ENCODE measurements at regions not wholly inside any gene's neighbourhood (a gene's known extent, or its start where the extent isn't known, plus 50 kb on each side); places are given as distances from the start of the nearest gene placed in this dataset.

- intact Hi-C loops (cut with micrococcal nuclease) = no loop called here
- Mint-ChIP-seq H3K4me1 (peaks cover 6% of the 10 kb centered on the region), H3K9me3 (no peaks in the 10 kb centered on the region), H3K27me3 (no peaks in the 10 kb centered on the region), H3K27ac (no peak overlapping the region), H3K4me3 (no peak overlapping the region), H3K36me3 (ENCODE audit: low read depth) (no peaks in the 10 kb centered on the region)
- DNase-seq = no peak
Observed at GRCh38 chr4:35966566-35966965, 277.7 kb downstream of the ARAP2 start.

- H3K36me3 Mint-ChIP-seq (ENCODE audit: low read depth) = no peaks in the 10 kb centered on the region
- no peaks in the 10 kb centered on the region for H3K27me3 Mint-ChIP-seq
- H3K4me3 Mint-ChIP-seq = no peak overlapping the region
- peaks cover 10% of the 10 kb centered on the region for H3K4me1 Mint-ChIP-seq
- H3K9me3 Mint-ChIP-seq = no peaks in the 10 kb centered on the region
- DNase-seq = no peak
- intact Hi-C loops (cut with micrococcal nuclease) = loop anchor here (10.0 kb wide), 2 partner anchors 234 to 314 kb away; partner anchors contain the start of gene DTHD1
- no peak overlapping the region for H3K27ac Mint-ChIP-seq
Observed at GRCh38 chr4:35970366-35970960, 273.9 kb downstream of the ARAP2 start.

GRCh38 chr4:35972814-35973213 is 271.5 kb downstream of the ARAP2 start:
- Mint-ChIP-seq H3K36me3 (ENCODE audit: low read depth) (no peaks in the 10 kb centered on the region), H3K9me3 (no peaks in the 10 kb centered on the region), H3K4me3 (no peak overlapping the region), H3K27ac (no peak overlapping the region), H3K4me1 (peaks cover 15% of the 10 kb centered on the region), H3K27me3 (no peaks in the 10 kb centered on the region)
- intact Hi-C loops (cut with micrococcal nuclease) = loop anchor here (10.0 kb wide), 2 partner anchors 232 to 312 kb away; partner anchors contain the start of gene DTHD1
- no peak for DNase-seq

- no peak for DNase-seq
- H3K36me3 Mint-ChIP-seq (ENCODE audit: low read depth) = no peaks in the 10 kb centered on the region
- H3K9me3 Mint-ChIP-seq = no peaks in the 10 kb centered on the region
- intact Hi-C loops (cut with micrococcal nuclease) = loop anchor here (1.0 to 10.0 kb wide), 4 partner anchors 106 to 417 kb away; partner anchors contain the start of gene DTHD1
- no peak overlapping the region for H3K4me3 Mint-ChIP-seq
- no peaks in the 10 kb centered on the region for H3K27me3 Mint-ChIP-seq
- H3K27ac Mint-ChIP-seq = no peak overlapping the region
- peaks cover 12% of the 10 kb centered on the region for H3K4me1 Mint-ChIP-seq
Observed at GRCh38 chr4:35975617-35976355, 268.5 kb downstream of the ARAP2 start.

GRCh38 chr4:35978551-35978950 is 265.8 kb downstream of the ARAP2 start:
- no peak for DNase-seq
- H3K36me3 Mint-ChIP-seq (ENCODE audit: low read depth) = no peaks in the 10 kb centered on the region
- peaks cover 2% of the 10 kb centered on the region for H3K27me3 Mint-ChIP-seq
- no peaks in the 10 kb centered on the region for H3K9me3 Mint-ChIP-seq
- no peak overlapping the region for H3K4me3 Mint-ChIP-seq
- H3K4me1 Mint-ChIP-seq = peaks cover 18% of the 10 kb centered on the region
- H3K27ac Mint-ChIP-seq = no peak overlapping the region
- intact Hi-C loops (cut with micrococcal nuclease) = loop anchor here (5.0 to 10.0 kb wide), 3 partner anchors 226 to 414 kb away; partner anchors contain the start of gene DTHD1

- H3K27me3 Mint-ChIP-seq = peaks cover 2% of the 10 kb centered on the region
- H3K9me3 Mint-ChIP-seq = peaks cover 3% of the 10 kb centered on the region
- H3K4me3 Mint-ChIP-seq = no peak overlapping the region
- DNase-seq = no peak
- no peak overlapping the region for H3K27ac Mint-ChIP-seq
- H3K4me1 Mint-ChIP-seq = peaks cover 6% of the 10 kb centered on the region
- H3K36me3 Mint-ChIP-seq (ENCODE audit: low read depth) = no peaks in the 10 kb centered on the region
- intact Hi-C loops (cut with micrococcal nuclease) = no loop called here
Observed at GRCh38 chr4:35982318-35982717, 262.0 kb downstream of the ARAP2 start.

GRCh38 chr4:35986537-35986936 is 257.8 kb downstream of the ARAP2 start:
- Mint-ChIP-seq H3K27me3 (peaks cover 13% of the 10 kb centered on the region), H3K4me3 (no peak overlapping the region), H3K9me3 (peaks cover 3% of the 10 kb centered on the region), H3K4me1 (peaks cover 5% of the 10 kb centered on the region), H3K36me3 (ENCODE audit: low read depth) (no peaks in the 10 kb centered on the region), H3K27ac (no peak overlapping the region)
- intact Hi-C loops (cut with micrococcal nuclease) = no loop called here
- DNase-seq = no peak

- no peaks in the 10 kb centered on the region for H3K4me1 Mint-ChIP-seq
- DNase-seq = no peak
- no peaks in the 10 kb centered on the region for H3K9me3 Mint-ChIP-seq
- intact Hi-C loops (cut with micrococcal nuclease) = no loop called here
- H3K4me3 Mint-ChIP-seq = no peak overlapping the region
- peaks cover 5% of the 10 kb centered on the region for H3K27me3 Mint-ChIP-seq
- H3K36me3 Mint-ChIP-seq (ENCODE audit: low read depth) = no peaks in the 10 kb centered on the region
- no peak overlapping the region for H3K27ac Mint-ChIP-seq
Observed at GRCh38 chr4:35993606-35994005, 250.7 kb downstream of the ARAP2 start.

- no peak overlapping the region for H3K4me3 Mint-ChIP-seq
- H3K27ac Mint-ChIP-seq = no peak overlapping the region
- no peaks in the 10 kb centered on the region for H3K9me3 Mint-ChIP-seq
- no peaks in the 10 kb centered on the region for H3K27me3 Mint-ChIP-seq
- intact Hi-C loops (cut with micrococcal nuclease) = no loop called here
- DNase-seq = no peak
- no peaks in the 10 kb centered on the region for H3K4me1 Mint-ChIP-seq
- no peaks in the 10 kb centered on the region for H3K36me3 Mint-ChIP-seq (ENCODE audit: low read depth)
Observed at GRCh38 chr4:36000941-36001557, 243.3 kb downstream of the ARAP2 start.

GRCh38 chr4:36003051-36003450 is 241.3 kb downstream of the ARAP2 start:
- intact Hi-C loops (cut with micrococcal nuclease) = no loop called here
- no peaks in the 10 kb centered on the region for H3K4me1 Mint-ChIP-seq
- H3K27me3 Mint-ChIP-seq = no peaks in the 10 kb centered on the region

GRCh38 chr4:36004204-36004851 is 240.0 kb downstream of the ARAP2 start:
- H3K9me3 Mint-ChIP-seq = peaks cover 3% of the 10 kb centered on the region
- no peaks in the 10 kb centered on the region for H3K36me3 Mint-ChIP-seq (ENCODE audit: low read depth)
- DNase-seq = no peak
- peaks cover 3% of the 10 kb centered on the region for H3K27me3 Mint-ChIP-seq
- no peak overlapping the region for H3K27ac Mint-ChIP-seq
- no peak overlapping the region for H3K4me3 Mint-ChIP-seq
- intact Hi-C loops (cut with micrococcal nuclease) = no loop called here
- H3K4me1 Mint-ChIP-seq = no peaks in the 10 kb centered on the region

More at GRCh38 chr4:36003051-36003450, 241.3 kb downstream of the ARAP2 start:
- no peaks in the 10 kb centered on the region for H3K36me3 Mint-ChIP-seq (ENCODE audit: low read depth)
- H3K4me3 Mint-ChIP-seq = no peak overlapping the region
- no peak for DNase-seq
- no peak overlapping the region for H3K27ac Mint-ChIP-seq
- H3K9me3 Mint-ChIP-seq = no peaks in the 10 kb centered on the region

- H3K4me1 Mint-ChIP-seq = no peaks in the 10 kb centered on the region
- H3K4me3 Mint-ChIP-seq = no peak overlapping the region
Observed at GRCh38 chr4:36006226-36006625, 238.1 kb downstream of the ARAP2 start.

GRCh38 chr4:36010397-36010929 is 233.9 kb downstream of the ARAP2 start:
- H3K4me3 Mint-ChIP-seq = no peak overlapping the region

More at GRCh38 chr4:36006226-36006625, 238.1 kb downstream of the ARAP2 start:
- intact Hi-C loops (cut with micrococcal nuclease) = no loop called here
- no peaks in the 10 kb centered on the region for H3K36me3 Mint-ChIP-seq (ENCODE audit: low read depth)
- peaks cover 3% of the 10 kb centered on the region for H3K9me3 Mint-ChIP-seq
- no peak for DNase-seq
- H3K27ac Mint-ChIP-seq = no peak overlapping the region
- H3K27me3 Mint-ChIP-seq = peaks cover 3% of the 10 kb centered on the region

More at GRCh38 chr4:36010397-36010929, 233.9 kb downstream of the ARAP2 start:
- intact Hi-C loops (cut with micrococcal nuclease) = no loop called here
- H3K27ac Mint-ChIP-seq = no peak overlapping the region
- H3K9me3 Mint-ChIP-seq = peaks cover 3% of the 10 kb centered on the region
- H3K4me1 Mint-ChIP-seq = no peaks in the 10 kb centered on the region
- no peak for DNase-seq
- no peaks in the 10 kb centered on the region for H3K36me3 Mint-ChIP-seq (ENCODE audit: low read depth)
- H3K27me3 Mint-ChIP-seq = peaks cover 3% of the 10 kb centered on the region
